Fibroblast of lung (primary cell): ENCODE measurements at regions not wholly inside any gene's neighbourhood (a gene's known extent, or its start where the extent isn't known, plus 50 kb on each side); places are given as distances from the start of the nearest gene placed in this dataset.

Experiments
- DNase-seq, 2 donors: peaks; one replicate each; pipeline versions ENCODE4 v3.0.0 to v3.0.0-alpha.2; 2010; ENCODE audit warnings: low read depth in 2 of 2
- H2AFZ ChIP-seq: 2 replicates; pipeline ENCODE4 v1.5.1; 2012; ENCODE audit warnings: low read length, control low read depth, inconsistent platforms
- H3K27ac ChIP-seq: 2 replicates; pipeline ENCODE4 v1.5.1; 2011; ENCODE audit warnings: low read length, control low read depth; ENCODE audit not compliant: insufficient read depth
- H3K27me3 ChIP-seq: 2 replicates; pipeline ENCODE4 v1.5.1; 2011; ENCODE audit warnings: mild to moderate bottlenecking, low read length; ENCODE audit not compliant: control insufficient read depth, insufficient read depth
- H3K36me3 ChIP-seq: 2 replicates; pipeline ENCODE4 v1.5.1; 2011; ENCODE audit warnings: low read length; ENCODE audit not compliant: control insufficient read depth, insufficient read depth
- H3K4me1 ChIP-seq: 2 replicates; pipeline ENCODE4 v1.5.1; 2011; ENCODE audit warnings: low read length; ENCODE audit not compliant: control insufficient read depth, insufficient read depth; ENCODE audit errors: extremely low read depth
- H3K4me2 ChIP-seq: 2 replicates; pipeline ENCODE4 v1.5.1; 2011; ENCODE audit warnings: low read length, control low read depth; ENCODE audit not compliant: insufficient read depth; ENCODE audit errors: extremely low read depth
- H3K4me3 ChIP-seq, 4 experiments: fragments of 200-600 bp in 1 of 4; sonication (generic) in 1 of 4; replicated peaks in 1 of 4; 2 replicates each; pipeline ENCODE4 v1.5.1; 2011 to 2016; ENCODE audit warnings: low read length in 4 of 4, low read depth in 3 of 4, mild to moderate bottlenecking in 3 of 4, control low read depth in 2 of 4, inconsistent platforms in 1 of 4, mixed read lengths in 1 of 4; ENCODE audit not compliant: insufficient read depth in 1 of 4; ENCODE audit errors: control extremely low read depth in 1 of 4
- H3K79me2 ChIP-seq: 2 replicates; pipeline ENCODE4 v1.5.1; 2012; ENCODE audit warnings: mild to moderate bottlenecking, low read length, inconsistent platforms; ENCODE audit not compliant: control insufficient read depth, insufficient read depth
- H3K9ac ChIP-seq: 2 replicates; pipeline ENCODE4 v1.5.1; 2011; ENCODE audit warnings: mild to moderate bottlenecking, low read length, control low read depth; ENCODE audit not compliant: insufficient read depth
- H3K9me3 ChIP-seq: 2 replicates; pipeline ENCODE4 v1.5.1; 2012; ENCODE audit warnings: low read depth, low read length; ENCODE audit not compliant: control insufficient read depth, insufficient read depth
- H4K20me1 ChIP-seq: 2 replicates; pipeline ENCODE4 v1.5.1; 2011; ENCODE audit warnings: low read length; ENCODE audit not compliant: control insufficient read depth, insufficient read depth; ENCODE audit errors: extremely low read depth
- EZH2 ChIP-seq: IDR thresholded peaks from 2 replicates; pipeline ENCODE4 v1.5.1; 2012; ENCODE audit warnings: low read length, control low read depth, mild to moderate bottlenecking; ENCODE audit errors: missing control alignments
- TF ChIP-seq, protein P1 (sequence below), 2 donors: IDR thresholded peaks in 1 of 2; conservative IDR thresholded peaks in 1 of 2; 1 replicate in 1 of 2; 2 replicates in 1 of 2; pipeline ENCODE4 v1.5.1; 2011 to 2012; ENCODE audit warnings: low read length in 2 of 2, control low read depth in 1 of 2, inconsistent platforms in 1 of 2, low read depth in 1 of 2, mild to moderate bottlenecking in 1 of 2

DNA sequence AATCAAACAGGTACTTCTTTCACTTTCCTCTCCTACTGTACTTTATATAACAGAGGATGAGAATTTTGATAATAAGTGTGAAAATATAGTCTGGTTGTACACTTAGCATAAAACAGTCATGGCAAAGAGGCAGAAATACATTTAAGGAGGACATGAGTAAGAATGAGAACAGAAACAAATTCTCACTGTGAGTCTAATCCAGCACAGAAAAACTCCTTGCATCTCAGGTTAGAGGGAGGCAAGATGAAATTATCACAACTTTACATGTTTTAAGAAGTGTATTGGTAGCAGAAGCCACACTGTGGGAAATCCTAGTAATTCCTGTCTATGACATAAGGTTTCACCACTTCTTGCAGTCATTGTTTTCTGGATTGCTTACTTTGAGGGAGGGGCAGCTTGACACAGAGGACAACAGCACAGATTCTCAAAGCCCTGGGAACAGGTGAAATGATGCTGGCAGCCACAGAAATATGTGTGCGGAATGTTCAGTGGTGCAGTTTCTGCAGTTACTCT lies 733.6 kb upstream of the GBE1 start:
- H3K4me2 ChIP-seq = no peak overlapping the region

GRCh38 chr3:82493858-82494257 lies 732.4 kb upstream of the GBE1 start:
- Histone ChIP-seq H3K79me2 (no peaks in the 10 kb centered on the region), H2AFZ (no peak overlapping the region)

More for the DNA sequence above, 733.6 kb upstream of the GBE1 start:
- Histone ChIP-seq H3K9ac (no peak overlapping the region), H4K20me1 (no peaks in the 10 kb centered on the region), H2AFZ (no peak overlapping the region), H3K4me1 (no peaks in the 10 kb centered on the region), H3K4me3 (no peak overlapping the region), H3K27ac (no peak overlapping the region), H3K27me3 (no peaks in the 10 kb centered on the region), H3K9me3 (no peaks in the 10 kb centered on the region), H3K36me3 (no peaks in the 10 kb centered on the region), H3K79me2 (no peaks in the 10 kb centered on the region)
- no peak for DNase-seq
- no peak for TF ChIP-seq EZH2
- TF ChIP-seq, protein P1, sequence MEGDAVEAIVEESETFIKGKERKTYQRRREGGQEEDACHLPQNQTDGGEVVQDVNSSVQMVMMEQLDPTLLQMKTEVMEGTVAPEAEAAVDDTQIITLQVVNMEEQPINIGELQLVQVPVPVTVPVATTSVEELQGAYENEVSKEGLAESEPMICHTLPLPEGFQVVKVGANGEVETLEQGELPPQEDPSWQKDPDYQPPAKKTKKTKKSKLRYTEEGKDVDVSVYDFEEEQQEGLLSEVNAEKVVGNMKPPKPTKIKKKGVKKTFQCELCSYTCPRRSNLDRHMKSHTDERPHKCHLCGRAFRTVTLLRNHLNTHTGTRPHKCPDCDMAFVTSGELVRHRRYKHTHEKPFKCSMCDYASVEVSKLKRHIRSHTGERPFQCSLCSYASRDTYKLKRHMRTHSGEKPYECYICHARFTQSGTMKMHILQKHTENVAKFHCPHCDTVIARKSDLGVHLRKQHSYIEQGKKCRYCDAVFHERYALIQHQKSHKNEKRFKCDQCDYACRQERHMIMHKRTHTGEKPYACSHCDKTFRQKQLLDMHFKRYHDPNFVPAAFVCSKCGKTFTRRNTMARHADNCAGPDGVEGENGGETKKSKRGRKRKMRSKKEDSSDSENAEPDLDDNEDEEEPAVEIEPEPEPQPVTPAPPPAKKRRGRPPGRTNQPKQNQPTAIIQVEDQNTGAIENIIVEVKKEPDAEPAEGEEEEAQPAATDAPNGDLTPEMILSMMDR (conservative IDR thresholded peaks at IDR 0.05 in 1 of 2, IDR thresholded peaks at IDR 0.05 in 1 of 2; ENCODE audit: low read depth in 1 of 2, low read length in 2 of 2) = no peak

DNA sequence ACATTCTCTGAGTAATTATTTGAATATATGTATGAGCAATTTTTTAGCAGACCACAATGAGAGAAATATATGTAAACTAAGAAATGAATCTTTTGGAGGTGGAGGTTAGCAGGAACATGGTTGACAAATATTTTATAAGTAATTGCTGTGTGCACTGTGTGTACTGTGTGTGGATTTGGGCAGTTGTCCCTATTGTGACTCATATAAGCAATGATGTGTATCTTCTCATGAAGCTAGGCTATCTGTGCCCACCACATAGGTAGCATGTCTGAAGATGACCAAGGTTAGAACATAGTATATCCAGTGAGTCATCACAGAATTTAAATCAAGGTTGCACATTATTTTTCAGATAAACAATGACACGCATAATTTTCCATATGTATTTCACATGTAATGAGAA lies 713.9 kb upstream of the GBE1 start:
- H4K20me1 ChIP-seq = no peaks in the 10 kb centered on the region
- no peak overlapping the region for H3K9ac ChIP-seq
- TF ChIP-seq EZH2 = no peak
- TF ChIP-seq, protein P1 (conservative IDR thresholded peaks at IDR 0.05 in 1 of 2, IDR thresholded peaks at IDR 0.05 in 1 of 2; ENCODE audit: low read depth in 1 of 2, low read length in 2 of 2) = no peak
- H3K4me1 ChIP-seq = no peaks in the 10 kb centered on the region
- H3K9me3 ChIP-seq = no peaks in the 10 kb centered on the region
- no peaks in the 10 kb centered on the region for H3K79me2 ChIP-seq
- H2AFZ ChIP-seq = no peak overlapping the region
- no peaks in the 10 kb centered on the region for H3K36me3 ChIP-seq
- no peak overlapping the region for H3K4me2 ChIP-seq
- H3K27ac ChIP-seq = no peak overlapping the region
- DNase-seq = peak in 1 of 2 donors; percentile 3
- H3K4me3 ChIP-seq = no peak overlapping the region
- H3K27me3 ChIP-seq = no peaks in the 10 kb centered on the region

More at GRCh38 chr3:82493858-82494257, 732.4 kb upstream of the GBE1 start:
- H3K27me3 ChIP-seq = no peaks in the 10 kb centered on the region
- H3K27ac ChIP-seq = no peak overlapping the region
- H3K4me1 ChIP-seq = no peaks in the 10 kb centered on the region
- no peaks in the 10 kb centered on the region for H3K9me3 ChIP-seq
- no peaks in the 10 kb centered on the region for H3K36me3 ChIP-seq
- H4K20me1 ChIP-seq = no peaks in the 10 kb centered on the region
- no peak for DNase-seq
- TF ChIP-seq, protein P1 (conservative IDR thresholded peaks at IDR 0.05 in 1 of 2, IDR thresholded peaks at IDR 0.05 in 1 of 2; ENCODE audit: low read depth in 1 of 2, low read length in 2 of 2) = no peak
- TF ChIP-seq EZH2 = no peak
- H3K9ac ChIP-seq = no peak overlapping the region
- H3K4me3 ChIP-seq = no peak overlapping the region
- H3K4me2 ChIP-seq = no peak overlapping the region
